Hepatocyte (in vitro differentiated cells): ENCODE measurements at regions not wholly inside any gene's neighbourhood (a gene's known extent, or its start where the extent isn't known, plus 50 kb on each side); places are given as distances from the start of the nearest gene placed in this dataset.

Source experiments
- DNase-seq: peaks from one replicate; pipeline ENCODE4 v3.0.0-alpha.2; 2016; ENCODE audit warnings: low spot score
- H2AFZ ChIP-seq: fragments of 200-600 bp; sonication (generic); 2 replicates; pipeline ENCODE4 v1.6.0; 2016; ENCODE audit warnings: antibody characterized with exemption, mild to moderate bottlenecking
- H3K27ac ChIP-seq: fragments of 200-600 bp; sonication (generic); 2 replicates; pipeline ENCODE4 v1.5.1; 2016; ENCODE audit warnings: mild to moderate bottlenecking
- H3K27me3 ChIP-seq: fragments of 200-600 bp; sonication (generic); 2 replicates; pipeline ENCODE4 v1.6.1; 2016
- H3K36me3 ChIP-seq: fragments of 200-600 bp; sonication (generic); replicated peaks from 2 replicates; pipeline ENCODE4 v1.5.1; 2016; ENCODE audit warnings: low read depth; ENCODE audit not compliant: insufficient read depth
- H3K4me1 ChIP-seq: fragments of 200-600 bp; sonication (generic); 2 replicates; pipeline ENCODE4 v1.5.1; 2016; ENCODE audit warnings: mild to moderate bottlenecking, moderate library complexity; ENCODE audit not compliant: insufficient read depth
- H3K4me2 ChIP-seq: fragments of 200-600 bp; sonication (generic); 2 replicates; pipeline ENCODE4 v1.6.0; 2016
- H3K4me3 ChIP-seq: fragments of 200-600 bp; sonication (generic); 2 replicates; pipeline ENCODE4 v1.5.1; 2016; ENCODE audit warnings: mild to moderate bottlenecking
- H3K79me2 ChIP-seq: fragments of 200-600 bp; sonication (generic); 2 replicates; pipeline ENCODE4 v1.6.0; 2017; ENCODE audit warnings: mild to moderate bottlenecking
- H3K9me2 ChIP-seq: fragments of 200-600 bp; sonication (generic); replicated peaks from 2 replicates; pipeline ENCODE4 v1.6.0; 2017; ENCODE audit warnings: mild to moderate bottlenecking; ENCODE audit not compliant: insufficient read depth
- H3K9me3 ChIP-seq: fragments of 200-600 bp; sonication (generic); 2 replicates; pipeline ENCODE4 v1.5.1; 2016; ENCODE audit warnings: low read depth, mild to moderate bottlenecking
- H4K20me1 ChIP-seq: fragments of 200-600 bp; sonication (generic); 2 replicates; pipeline ENCODE4 v1.6.0; 2016; ENCODE audit warnings: mild to moderate bottlenecking; ENCODE audit not compliant: insufficient read depth, poor library complexity, severe bottlenecking
- CTCF ChIP-seq: fragments of 200-600 bp; sonication (generic); IDR thresholded peaks from 2 replicates; pipeline ENCODE4 v1.5.1; 2016; ENCODE audit warnings: antibody characterized with exemption, mild to moderate bottlenecking; ENCODE audit not compliant: poor library complexity
- EZH2 ChIP-seq: fragments of 200-600 bp; sonication (generic); IDR thresholded peaks from 2 replicates; pipeline ENCODE4 v1.6.1; 2016; ENCODE audit warnings: antibody characterized with exemption, mild to moderate bottlenecking, borderline replicate concordance
- EZH2phosphoT487 ChIP-seq: fragments of 200-600 bp; sonication (generic); IDR thresholded peaks from one replicate; pipeline ENCODE4 v1.6.1; 2018; ENCODE audit warnings: antibody characterized with exemption, mild to moderate bottlenecking, low read depth, moderate library complexity; ENCODE audit not compliant: unreplicated experiment, severe bottlenecking
- WGBS: methylation state at CpG from one replicate; pipeline ENCODE4 v1.1.6; 2016; ENCODE audit warnings: low lambda C conversion rate; ENCODE audit errors: missing lambda C conversion rate; 5-methylcytosine and 5-hydroxymethylcytosine counted together

- H4K20me1 ChIP-seq, result no peaks in the 10 kb centered on the region
- no peaks in the 10 kb centered on the region for H3K79me2 ChIP-seq
- no peak for DNase-seq
- WGBS, result 50% methylated on average over 3 of the region's 3 CpGs
- no peaks in the 10 kb centered on the region for H3K27me3 ChIP-seq
- no peaks in the 10 kb centered on the region for H3K9me2 ChIP-seq
- H3K9me3 ChIP-seq, result no peaks in the 10 kb centered on the region
- H3K4me3 ChIP-seq, result no peak overlapping the region
- no peak overlapping the region for H2AFZ ChIP-seq
- H3K4me1 ChIP-seq, result no peaks in the 10 kb centered on the region
- no peak overlapping the region for H3K4me2 ChIP-seq
- H3K27ac ChIP-seq, result no peak overlapping the region
- no peaks in the 10 kb centered on the region for H3K36me3 ChIP-seq
- TF ChIP-seq EZH2phosphoT487, result no peak
- TF ChIP-seq CTCF, result no peak
- no peak for TF ChIP-seq EZH2
Measured at GRCh38 chr2:22494156-22494555, 890.8 kb upstream of the KLHL29 start.

GRCh38 chr2:22497064-22497463 lies 887.9 kb upstream of the KLHL29 start:
- Histone ChIP-seq H3K79me2 (no peaks in the 10 kb centered on the region), H3K27ac (no peak overlapping the region), H3K4me3 (no peak overlapping the region), H2AFZ (no peak overlapping the region), H3K9me2 (no peaks in the 10 kb centered on the region), H3K36me3 (no peaks in the 10 kb centered on the region), H3K4me2 (no peak overlapping the region), H3K9me3 (no peaks in the 10 kb centered on the region), H4K20me1 (no peaks in the 10 kb centered on the region), H3K27me3 (no peaks in the 10 kb centered on the region), H3K4me1 (no peaks in the 10 kb centered on the region)
- DNase-seq, result no peak
- 72% methylated on average over 1 of the region's 1 CpG for WGBS
- no peak for TF ChIP-seq EZH2phosphoT487
- TF ChIP-seq CTCF, result no peak
- no peak for TF ChIP-seq EZH2

- H2AFZ ChIP-seq, result no peak overlapping the region
- H3K27me3 ChIP-seq, result no peaks in the 10 kb centered on the region
- H4K20me1 ChIP-seq, result no peaks in the 10 kb centered on the region
- no peak overlapping the region for H3K4me2 ChIP-seq
- H3K4me3 ChIP-seq, result no peak overlapping the region
- no peaks in the 10 kb centered on the region for H3K79me2 ChIP-seq
- no peaks in the 10 kb centered on the region for H3K36me3 ChIP-seq
- H3K9me3 ChIP-seq, result no peaks in the 10 kb centered on the region
- no peak overlapping the region for H3K27ac ChIP-seq
- no peak for TF ChIP-seq EZH2phosphoT487
- no peak for TF ChIP-seq EZH2
- TF ChIP-seq CTCF, result no peak
- 94% methylated on average over 3 of the region's 3 CpGs for WGBS
- H3K4me1 ChIP-seq, result no peaks in the 10 kb centered on the region
- H3K9me2 ChIP-seq, result no peaks in the 10 kb centered on the region
- DNase-seq, result no peak
Measured at GRCh38 chr2:22497789-22498188, 887.2 kb upstream of the KLHL29 start.
